Osteoblast (primary cell): ENCODE measurements at regions not wholly inside any gene's neighbourhood (a gene's known extent, or its start where the extent isn't known, plus 50 kb on each side); places are given as distances from the start of the nearest gene placed in this dataset.

Experiments
- DNase-seq: peaks from one replicate; pipeline ENCODE4 v3.0.0; 2011; ENCODE audit warnings: low spot score, mixed read lengths; ENCODE audit not compliant: insufficient read length; ENCODE audit errors: missing footprints
- H2AFZ ChIP-seq: 2 replicates; pipeline ENCODE4 v1.6.0; 2011; ENCODE audit warnings: mild to moderate bottlenecking, low read length
- H3K27ac ChIP-seq: 2 replicates; pipeline ENCODE4 v1.5.1; 2011; ENCODE audit warnings: mild to moderate bottlenecking, low read depth, low read length, moderate library complexity
- H3K27me3 ChIP-seq: 2 replicates; pipeline ENCODE4 v1.6.0; 2012; ENCODE audit warnings: mild to moderate bottlenecking, control low read depth, inconsistent platforms, low read length, moderate library complexity; ENCODE audit not compliant: insufficient read depth
- H3K36me3 ChIP-seq: 2 replicates; pipeline ENCODE4 v1.5.1; 2011; ENCODE audit warnings: mild to moderate bottlenecking, low read length, control low read depth, moderate library complexity; ENCODE audit not compliant: insufficient read depth
- H3K4me1 ChIP-seq: 2 replicates; pipeline ENCODE4 v1.5.1; 2011; ENCODE audit warnings: mild to moderate bottlenecking, low read length, control low read depth, moderate library complexity; ENCODE audit not compliant: insufficient read depth
- H3K4me2 ChIP-seq: 2 replicates; pipeline ENCODE4 v1.6.0; 2011; ENCODE audit warnings: mild to moderate bottlenecking, low read length; ENCODE audit not compliant: insufficient read depth
- H3K4me3 ChIP-seq: fragments of 200-600 bp; sonication (generic); 3 replicates; pipeline ENCODE4 v1.5.1; 2012; ENCODE audit warnings: mild to moderate bottlenecking, low read length, inconsistent platforms; ENCODE audit not compliant: insufficient read depth
- H3K79me2 ChIP-seq: 2 replicates; pipeline ENCODE4 v1.6.0; 2012; ENCODE audit warnings: mild to moderate bottlenecking, low read length, control low read depth, inconsistent platforms; ENCODE audit not compliant: insufficient read depth
- H3K9me3 ChIP-seq: 2 replicates; pipeline ENCODE4 v1.5.1; 2011; ENCODE audit warnings: low read depth, low read length, control low read depth
- H4K20me1 ChIP-seq: 2 replicates; pipeline ENCODE4 v1.6.0; 2012; ENCODE audit warnings: mild to moderate bottlenecking, low read length, control low read depth; ENCODE audit not compliant: insufficient read depth
- CTCF ChIP-seq: IDR thresholded peaks from 2 replicates; pipeline ENCODE4 v1.5.1; 2011; ENCODE audit warnings: mild to moderate bottlenecking, low read depth, low read length, moderate library complexity; ENCODE audit errors: extremely low read depth

- no peak overlapping the region for H2AFZ ChIP-seq
- H3K36me3 ChIP-seq = no peaks in the 10 kb centered on the region
- H3K27ac ChIP-seq = no peak overlapping the region
- no peaks in the 10 kb centered on the region for H3K4me1 ChIP-seq
- no peak for DNase-seq
- no peaks in the 10 kb centered on the region for H4K20me1 ChIP-seq
- H3K4me2 ChIP-seq = no peak overlapping the region
- H3K9me3 ChIP-seq = no peaks in the 10 kb centered on the region
- H3K4me3 ChIP-seq = no peak overlapping the region
- TF ChIP-seq CTCF = no peak
- no peaks in the 10 kb centered on the region for H3K27me3 ChIP-seq
- H3K79me2 ChIP-seq = no peaks in the 10 kb centered on the region
Measured at GRCh38 chr14:44170556-44170955, 336.5 kb downstream of the FSCB start.

- DNase-seq = no peak
- no peak overlapping the region for H3K27ac ChIP-seq
Measured at GRCh38 chr14:44170101-44170500, 337.0 kb downstream of the FSCB start.

GRCh38 chr14:44168566-44168965 lies 338.5 kb downstream of the FSCB start:
- H2AFZ ChIP-seq = no peak overlapping the region
- no peak overlapping the region for H3K4me2 ChIP-seq
- no peak overlapping the region for H3K27ac ChIP-seq
- H3K27me3 ChIP-seq = no peaks in the 10 kb centered on the region
- no peaks in the 10 kb centered on the region for H3K79me2 ChIP-seq
- no peaks in the 10 kb centered on the region for H4K20me1 ChIP-seq
- no peak overlapping the region for H3K4me3 ChIP-seq
- H3K36me3 ChIP-seq = no peaks in the 10 kb centered on the region
- H3K4me1 ChIP-seq = no peaks in the 10 kb centered on the region
- no peak for TF ChIP-seq CTCF
- DNase-seq = no peak
- H3K9me3 ChIP-seq = no peaks in the 10 kb centered on the region

More at GRCh38 chr14:44170101-44170500, 337.0 kb downstream of the FSCB start:
- Histone ChIP-seq H3K4me1 (no peaks in the 10 kb centered on the region), H3K79me2 (no peaks in the 10 kb centered on the region), H2AFZ (no peak overlapping the region), H3K9me3 (no peaks in the 10 kb centered on the region), H3K4me3 (no peak overlapping the region), H4K20me1 (no peaks in the 10 kb centered on the region), H3K4me2 (no peak overlapping the region), H3K27me3 (no peaks in the 10 kb centered on the region), H3K36me3 (no peaks in the 10 kb centered on the region)
- TF ChIP-seq CTCF = no peak

- H3K9me3 ChIP-seq = no peaks in the 10 kb centered on the region
- H3K4me1 ChIP-seq = no peaks in the 10 kb centered on the region
- H3K4me2 ChIP-seq = no peak overlapping the region
- H4K20me1 ChIP-seq = no peaks in the 10 kb centered on the region
- H3K4me3 ChIP-seq = no peak overlapping the region
- H3K36me3 ChIP-seq = no peaks in the 10 kb centered on the region
- H3K27ac ChIP-seq = no peak overlapping the region
- no peaks in the 10 kb centered on the region for H3K79me2 ChIP-seq
- no peak for DNase-seq
- TF ChIP-seq CTCF = no peak
- no peak overlapping the region for H2AFZ ChIP-seq
- H3K27me3 ChIP-seq = no peaks in the 10 kb centered on the region
Measured at GRCh38 chr14:44166611-44167010, 340.5 kb downstream of the FSCB start.
